Skeletal muscle satellite cell (primary cell): ENCODE measurements at regions not wholly inside any gene's neighbourhood (a gene's known extent, or its start where the extent isn't known, plus 50 kb on each side); places are given as distances from the start of the nearest gene placed in this dataset.
"Not testable (repeated sequence)": the region's sequence is repeated elsewhere in the genome, so short reads cannot be mapped to it uniquely, and the experiment has no call there.

ENCODE experiments used
- H3K27me3 ChIP-seq: 2 replicates; pipeline ENCODE4 v1.7.0; 2013; ENCODE audit warnings: low read length; ENCODE audit not compliant: control insufficient read depth, insufficient read depth
- H3K36me3 ChIP-seq: 2 replicates; pipeline ENCODE4 v1.7.0; 2013; ENCODE audit warnings: mild to moderate bottlenecking, control low read depth, low read length; ENCODE audit not compliant: insufficient read depth
- H3K4me1 ChIP-seq: 2 replicates; pipeline ENCODE4 v1.7.0; 2013; ENCODE audit warnings: low read length; ENCODE audit not compliant: control insufficient read depth, insufficient read depth
- H3K4me2 ChIP-seq: 2 replicates; pipeline ENCODE4 v1.7.0; 2013; ENCODE audit warnings: mild to moderate bottlenecking, low read length
- H3K4me3 ChIP-seq: 2 replicates; pipeline ENCODE4 v1.7.0; 2013; ENCODE audit warnings: low read length
- H3K9ac ChIP-seq: 2 replicates; pipeline ENCODE4 v1.7.0; 2013; ENCODE audit warnings: mild to moderate bottlenecking, low read depth, low read length, moderate library complexity
- H3K9me3 ChIP-seq: replicated peaks from 2 replicates; pipeline ENCODE4 v1.7.0; 2013; ENCODE audit warnings: mild to moderate bottlenecking, control low read depth, low read length

GRCh38 chr6:84862843-84863242 is 98.4 kb upstream of the TBX18 start:
- H3K27me3 ChIP-seq, result peaks cover 4% of the 10 kb centered on the region
- peaks cover 5% of the 10 kb centered on the region for H3K4me1 ChIP-seq
- no peak overlapping the region for H3K9ac ChIP-seq
- no peak overlapping the region for H3K4me3 ChIP-seq
- H3K4me2 ChIP-seq, result no peak overlapping the region
- H3K36me3 ChIP-seq, result no peaks in the 10 kb centered on the region
- no peaks in the 10 kb centered on the region for H3K9me3 ChIP-seq

DNA sequence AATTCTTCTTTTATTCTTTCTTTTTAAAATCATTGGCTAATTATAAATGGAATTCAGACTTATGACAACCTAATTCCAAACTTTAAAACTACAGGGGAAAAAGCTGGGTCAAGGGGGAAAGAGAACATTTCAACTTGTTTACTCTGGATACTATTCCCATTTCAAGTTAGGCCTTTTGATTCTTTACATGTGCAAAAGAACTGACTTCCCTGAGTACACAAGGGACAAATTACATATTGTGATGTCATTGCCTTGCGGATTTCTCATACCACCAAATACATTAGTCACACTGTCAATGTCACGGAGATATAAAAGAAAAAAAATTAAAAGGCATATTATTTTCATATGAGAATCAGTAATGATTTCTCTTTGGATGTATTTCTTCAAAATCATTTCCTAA is 96.5 kb upstream of the TBX18 start:
- H3K36me3 ChIP-seq, result no peaks in the 10 kb centered on the region
- H3K9ac ChIP-seq, result no peak overlapping the region
- peaks cover 7% of the 10 kb centered on the region for H3K27me3 ChIP-seq
- H3K4me1 ChIP-seq, result no peaks in the 10 kb centered on the region
- H3K4me2 ChIP-seq, result no peak overlapping the region
- no peaks in the 10 kb centered on the region for H3K9me3 ChIP-seq
- no peak overlapping the region for H3K4me3 ChIP-seq

DNA sequence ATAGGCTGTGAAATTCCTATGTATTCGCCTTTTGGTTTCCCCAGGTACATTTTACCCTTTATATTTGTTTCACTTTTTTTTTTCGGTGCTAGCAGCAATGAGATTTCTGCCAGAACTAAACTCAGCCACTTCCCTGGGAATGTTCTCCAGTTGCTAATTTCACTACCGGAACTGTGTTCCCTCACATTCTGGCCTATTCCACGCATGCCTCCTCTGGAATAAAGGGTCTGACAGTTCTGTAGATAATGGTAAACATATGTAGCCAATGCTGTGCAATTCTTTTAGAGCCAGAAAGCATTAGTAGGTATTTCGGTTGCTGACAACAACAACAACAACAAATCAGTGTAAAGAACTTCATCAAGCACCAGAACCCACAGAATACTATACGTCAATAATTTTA is 96.1 kb upstream of the TBX18 start:
- Histone ChIP-seq H3K9ac (no peak overlapping the region), H3K4me3 (no peak overlapping the region), H3K36me3 (no peaks in the 10 kb centered on the region), H3K27me3 (peaks cover 7% of the 10 kb centered on the region), H3K4me2 (no peak overlapping the region), H3K4me1 (no peaks in the 10 kb centered on the region), H3K9me3 (no peaks in the 10 kb centered on the region)

GRCh38 chr6:84854811-84855400 is 90.5 kb upstream of the TBX18 start:
- H3K4me1 ChIP-seq, result no peaks in the 10 kb centered on the region
- H3K4me3 ChIP-seq, result no peak overlapping the region
- no peak overlapping the region for H3K9ac ChIP-seq
- H3K9me3 ChIP-seq, result no peaks in the 10 kb centered on the region
- H3K4me2 ChIP-seq, result no peak overlapping the region
- peaks cover 20% of the 10 kb centered on the region for H3K27me3 ChIP-seq
- no peaks in the 10 kb centered on the region for H3K36me3 ChIP-seq

DNA sequence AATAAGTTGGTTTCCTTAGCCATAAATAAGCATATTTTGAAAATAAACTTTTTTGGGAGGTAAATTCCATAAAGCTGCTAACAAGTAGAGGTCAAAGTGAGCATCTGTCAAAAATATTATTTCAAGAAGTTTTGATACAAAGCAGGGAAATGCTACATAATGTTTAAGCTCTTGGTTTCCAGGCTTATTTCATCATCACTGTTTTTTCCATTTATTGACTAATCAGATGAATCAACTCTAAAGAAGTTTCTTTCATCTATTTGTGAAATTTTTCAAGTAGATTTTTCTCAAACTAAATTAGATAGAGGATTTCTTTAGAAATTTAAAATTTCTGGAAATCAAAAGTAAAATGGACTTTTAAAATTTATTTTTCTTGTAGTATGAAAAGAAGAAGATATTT is 89.5 kb upstream of the TBX18 start:
- Histone ChIP-seq H3K4me2 (no peak overlapping the region), H3K9me3 (no peaks in the 10 kb centered on the region), H3K36me3 (no peaks in the 10 kb centered on the region), H3K4me1 (no peaks in the 10 kb centered on the region), H3K27me3 (peaks cover 20% of the 10 kb centered on the region), H3K9ac (no peak overlapping the region), H3K4me3 (no peak overlapping the region)

DNA sequence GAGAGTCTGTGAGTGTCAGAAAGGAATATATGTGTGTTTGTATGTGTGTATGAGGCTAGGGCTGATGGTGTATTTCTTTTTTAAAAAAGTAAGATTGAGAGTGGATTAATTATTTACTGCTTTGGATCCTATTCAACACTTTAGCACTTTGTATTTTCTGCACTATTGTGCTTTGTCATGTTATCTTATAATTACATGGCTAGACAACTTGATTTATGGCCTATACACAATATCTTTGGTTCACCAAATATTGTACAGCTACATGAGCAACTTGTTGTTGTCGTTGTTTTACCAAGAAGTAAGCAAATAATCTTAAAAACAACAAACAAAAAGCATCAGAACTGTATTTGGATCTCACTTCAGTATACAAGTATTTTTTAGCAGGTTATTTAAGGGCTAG is 84.6 kb upstream of the TBX18 start:
- Histone ChIP-seq H3K27me3 (peaks cover 9% of the 10 kb centered on the region), H3K4me1 (no peaks in the 10 kb centered on the region), H3K9me3 (no peaks in the 10 kb centered on the region), H3K4me3 (no peak overlapping the region), H3K36me3 (no peaks in the 10 kb centered on the region), H3K9ac (no peak overlapping the region), H3K4me2 (no peak overlapping the region)

DNA sequence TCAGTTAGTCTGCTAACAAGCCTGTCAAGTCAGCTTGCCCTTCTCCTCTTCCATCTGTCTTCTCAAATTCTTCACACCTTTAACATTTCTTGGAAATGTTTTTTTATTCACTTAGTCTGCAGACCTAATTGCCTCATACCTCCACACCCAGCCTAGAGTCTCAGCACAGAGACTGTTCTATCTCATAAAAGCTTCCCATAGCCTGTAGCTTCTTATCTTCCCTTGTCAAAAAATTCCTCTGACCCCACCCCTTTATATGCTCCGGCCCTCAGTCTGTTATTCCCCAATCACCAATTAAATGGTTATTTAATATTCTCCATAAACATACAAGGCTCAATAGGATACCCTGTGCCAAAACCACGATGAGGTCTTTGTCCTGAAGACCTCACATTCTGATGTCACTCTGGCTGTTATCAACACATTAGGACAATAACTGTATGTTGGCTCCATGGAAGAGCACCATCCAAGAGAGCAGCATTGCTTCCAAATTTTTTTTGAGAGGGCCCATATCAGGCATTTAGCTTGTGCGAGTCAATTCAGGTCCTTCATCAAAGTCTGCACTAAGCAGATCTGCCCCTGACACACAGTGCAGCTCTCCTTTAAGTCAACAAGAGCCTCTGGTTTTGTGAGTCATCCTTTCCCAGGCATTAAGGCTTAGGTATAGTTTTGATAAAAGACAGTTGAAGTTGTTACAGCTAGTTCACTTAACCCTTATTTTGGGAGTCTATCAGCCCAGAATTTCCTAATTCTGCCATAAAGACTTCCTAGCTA is 83.2 kb upstream of the TBX18 start:
- H3K36me3 ChIP-seq, result no peaks in the 10 kb centered on the region
- H3K4me2 ChIP-seq, result no peak overlapping the region
- H3K27me3 ChIP-seq, result peaks cover 7% of the 10 kb centered on the region

GRCh38 chr6:84842525-84843166 is 78.2 kb upstream of the TBX18 start:
- Histone ChIP-seq H3K9me3 (no peaks in the 10 kb centered on the region), H3K4me2 (no peak overlapping the region)

More for the DNA sequence above, 83.2 kb upstream of the TBX18 start:
- H3K9ac ChIP-seq, result no peak overlapping the region
- no peaks in the 10 kb centered on the region for H3K4me1 ChIP-seq
- no peaks in the 10 kb centered on the region for H3K9me3 ChIP-seq
- H3K4me3 ChIP-seq, result no peak overlapping the region

DNA sequence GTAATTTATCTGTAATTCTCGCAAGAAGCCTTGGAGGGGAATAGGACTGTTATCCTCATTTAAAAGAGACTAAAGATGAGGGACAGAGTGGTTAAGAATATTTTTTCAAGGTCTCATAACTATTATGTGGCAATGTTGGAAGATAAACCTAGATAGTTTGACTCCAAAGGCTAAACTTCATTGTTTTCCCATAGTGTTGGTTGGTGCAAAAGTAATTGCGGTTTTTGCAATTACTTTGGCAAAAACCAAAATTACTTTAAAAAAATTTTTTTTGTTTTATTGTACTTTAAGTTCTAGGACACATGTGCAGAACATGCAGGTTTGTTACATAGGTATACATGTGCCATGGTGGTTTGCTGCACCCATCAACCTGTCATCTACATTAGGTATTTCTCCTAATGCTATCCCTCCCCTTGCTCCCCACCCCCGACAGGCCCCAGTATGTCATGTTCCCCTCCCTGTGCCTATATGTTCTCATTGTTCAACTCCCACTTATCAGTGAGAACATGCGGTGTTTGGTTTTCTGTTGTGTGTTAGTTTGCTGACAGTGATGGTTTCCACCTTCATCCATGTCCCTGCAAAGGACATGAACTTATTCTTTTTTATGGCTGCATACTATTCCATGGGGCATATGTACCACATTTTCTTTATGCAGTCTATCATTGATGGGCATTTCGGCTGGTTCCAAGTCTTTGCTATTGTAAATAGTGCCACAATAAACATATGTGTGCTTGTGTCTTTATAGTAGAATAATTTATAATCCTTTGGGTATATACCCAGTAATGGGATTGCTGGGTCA is 72.9 kb upstream of the TBX18 start:
- H3K9me3 ChIP-seq, H3K4me1 ChIP-seq, H3K27me3 ChIP-seq, H3K4me3 ChIP-seq, H3K9ac ChIP-seq, H3K36me3 ChIP-seq, H3K4me2 ChIP-seq: not testable (repeated sequence)

More at GRCh38 chr6:84842525-84843166, 78.2 kb upstream of the TBX18 start:
- Histone ChIP-seq H3K27me3 (peaks cover 7% of the 10 kb centered on the region), H3K36me3 (no peaks in the 10 kb centered on the region), H3K4me3 (no peak overlapping the region), H3K4me1 (no peaks in the 10 kb centered on the region), H3K9ac (no peak overlapping the region)

- no peaks in the 10 kb centered on the region for H3K4me1 ChIP-seq
- H3K36me3 ChIP-seq, result no peaks in the 10 kb centered on the region
- H3K27me3 ChIP-seq, result peaks cover 5% of the 10 kb centered on the region
- H3K9ac ChIP-seq, result no peak overlapping the region
- no peak overlapping the region for H3K4me3 ChIP-seq
- no peak overlapping the region for H3K4me2 ChIP-seq
- H3K9me3 ChIP-seq, result no peaks in the 10 kb centered on the region
Observed at GRCh38 chr6:84836366-84836765, 72.0 kb upstream of the TBX18 start.

- Histone ChIP-seq H3K4me2 (no peak overlapping the region), H3K36me3 (no peaks in the 10 kb centered on the region), H3K4me3 (no peak overlapping the region), H3K4me1 (no peaks in the 10 kb centered on the region), H3K27me3 (peaks cover 5% of the 10 kb centered on the region), H3K9ac (no peak overlapping the region), H3K9me3 (no peaks in the 10 kb centered on the region)
Observed at GRCh38 chr6:84835340-84835739, 70.9 kb upstream of the TBX18 start.
